ENCODE measurements at regions not wholly inside any gene's neighbourhood (a gene's known extent, or its start where the extent isn't known, plus 50 kb on each side); places are given as distances from the start of the nearest gene placed in this dataset.

- H3K4me1 Mint-ChIP-seq = no peaks in the 10 kb centered on the region
- Histone ChIP-seq H3K4me1 (ENCODE audit: control insufficient read depth, insufficient read depth, low read length) (no peaks in the 10 kb centered on the region), H3K27me3 (ENCODE audit: control insufficient read depth, insufficient read depth, low read length) (no peaks in the 10 kb centered on the region), H3K4me3 (ENCODE audit: low read length) (no peak overlapping the region), H3K9me3 (ENCODE audit: control insufficient read depth, insufficient read depth, low read length) (peaks cover 2% of the 10 kb centered on the region), H3K27ac (ENCODE audit: low read length) (no peak overlapping the region), H3K36me3 (ENCODE audit: control insufficient read depth, insufficient read depth, low read length) (no peaks in the 10 kb centered on the region)
- no peak overlapping the region for H3K27ac Mint-ChIP-seq
- H3K4me3 Mint-ChIP-seq = no peak overlapping the region
- intact Hi-C loops (cut with micrococcal nuclease) = no loop called here
- no peaks in the 10 kb centered on the region for H3K36me3 Mint-ChIP-seq
- DNase-seq (no peak), ATAC-seq (no peak)
- 72% methylated on average over 4 of the region's 4 CpGs for WGBS (ENCODE audit: insufficient coverage)
- peaks cover 0 to 6% of the 10 kb centered on the region in 2 donors for H3K27me3 Mint-ChIP-seq (ENCODE audit: low read depth in 2 of 2)
- peaks cover 3 to 8% of the 10 kb centered on the region in 2 donors for H3K9me3 Mint-ChIP-seq
- TF ChIP-seq, protein P1, sequence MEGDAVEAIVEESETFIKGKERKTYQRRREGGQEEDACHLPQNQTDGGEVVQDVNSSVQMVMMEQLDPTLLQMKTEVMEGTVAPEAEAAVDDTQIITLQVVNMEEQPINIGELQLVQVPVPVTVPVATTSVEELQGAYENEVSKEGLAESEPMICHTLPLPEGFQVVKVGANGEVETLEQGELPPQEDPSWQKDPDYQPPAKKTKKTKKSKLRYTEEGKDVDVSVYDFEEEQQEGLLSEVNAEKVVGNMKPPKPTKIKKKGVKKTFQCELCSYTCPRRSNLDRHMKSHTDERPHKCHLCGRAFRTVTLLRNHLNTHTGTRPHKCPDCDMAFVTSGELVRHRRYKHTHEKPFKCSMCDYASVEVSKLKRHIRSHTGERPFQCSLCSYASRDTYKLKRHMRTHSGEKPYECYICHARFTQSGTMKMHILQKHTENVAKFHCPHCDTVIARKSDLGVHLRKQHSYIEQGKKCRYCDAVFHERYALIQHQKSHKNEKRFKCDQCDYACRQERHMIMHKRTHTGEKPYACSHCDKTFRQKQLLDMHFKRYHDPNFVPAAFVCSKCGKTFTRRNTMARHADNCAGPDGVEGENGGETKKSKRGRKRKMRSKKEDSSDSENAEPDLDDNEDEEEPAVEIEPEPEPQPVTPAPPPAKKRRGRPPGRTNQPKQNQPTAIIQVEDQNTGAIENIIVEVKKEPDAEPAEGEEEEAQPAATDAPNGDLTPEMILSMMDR (IDR thresholded peaks at IDR 0.05) = no peak
Observed at GRCh38 chr12:114253976-114254778, 151.8 kb downstream of the TBX5 start.

DNA sequence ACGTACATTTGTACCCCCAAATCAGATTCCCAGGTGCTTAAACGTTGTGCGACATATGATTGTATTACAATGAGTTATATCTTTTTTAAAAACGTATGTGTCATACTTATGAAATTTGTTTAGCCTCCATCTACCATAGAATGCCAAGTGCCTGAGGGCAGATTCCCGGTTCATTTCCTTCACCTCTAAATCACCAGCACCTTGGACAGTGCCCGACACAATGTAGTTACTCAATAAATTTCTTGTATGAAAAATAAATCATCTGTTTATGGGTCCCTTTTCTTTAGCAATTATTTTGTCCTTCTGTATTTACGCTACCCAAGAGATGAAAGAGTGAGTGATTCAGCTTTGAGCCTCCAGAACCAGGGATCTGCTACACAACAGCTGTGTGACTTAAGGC, 157.4 kb downstream of the TBX5 start:
- DNase-seq (no peak), ATAC-seq (no peak)
- Histone ChIP-seq H3K36me3 (ENCODE audit: control insufficient read depth, insufficient read depth, low read length) (no peaks in the 10 kb centered on the region), H3K27ac (ENCODE audit: low read length) (no peak overlapping the region), H3K4me3 (ENCODE audit: low read length) (no peak overlapping the region), H3K27me3 (ENCODE audit: control insufficient read depth, insufficient read depth, low read length) (no peaks in the 10 kb centered on the region), H3K9me3 (ENCODE audit: control insufficient read depth, insufficient read depth, low read length) (no peaks in the 10 kb centered on the region), H3K4me1 (ENCODE audit: control insufficient read depth, insufficient read depth, low read length) (no peaks in the 10 kb centered on the region)
- no peak overlapping the region for H3K27ac Mint-ChIP-seq
- WGBS (ENCODE audit: insufficient coverage) = 76% methylated on average over 6 of the region's 7 CpGs
- no peaks in the 10 kb centered on the region for H3K4me1 Mint-ChIP-seq
- H3K36me3 Mint-ChIP-seq = no peaks in the 10 kb centered on the region
- H3K27me3 Mint-ChIP-seq (ENCODE audit: low read depth in 2 of 2) = peaks cover 0 to 3% of the 10 kb centered on the region in 2 donors
- TF ChIP-seq, protein P1 (IDR thresholded peaks at IDR 0.05) = no peak
- H3K4me3 Mint-ChIP-seq = no peak overlapping the region
- intact Hi-C loops (cut with micrococcal nuclease) = no loop called here
- peaks cover 4 to 9% of the 10 kb centered on the region in 2 donors for H3K9me3 Mint-ChIP-seq

- Mint-ChIP-seq H3K27me3 (ENCODE audit: low read depth in 2 of 2) (peaks cover 0 to 4% of the 10 kb centered on the region in 2 donors), H3K4me1 (no peaks in the 10 kb centered on the region), H3K27ac (no peak overlapping the region), H3K4me3 (no peak overlapping the region), H3K36me3 (no peaks in the 10 kb centered on the region), H3K9me3 (peaks cover 4 to 5% of the 10 kb centered on the region in 2 donors)
- H3K27me3 ChIP-seq (ENCODE audit: control insufficient read depth, insufficient read depth, low read length) = no peaks in the 10 kb centered on the region
- TF ChIP-seq, protein P1 (IDR thresholded peaks at IDR 0.05) = no peak
- no peak overlapping the region for H3K27ac ChIP-seq (ENCODE audit: low read length)
- DNase-seq (no peak), ATAC-seq (no peak)
- no peaks in the 10 kb centered on the region for H3K36me3 ChIP-seq (ENCODE audit: control insufficient read depth, insufficient read depth, low read length)
- H3K4me1 ChIP-seq (ENCODE audit: control insufficient read depth, insufficient read depth, low read length) = no peaks in the 10 kb centered on the region
- WGBS (ENCODE audit: insufficient coverage) = 43% methylated on average over 4 of the region's 4 CpGs
- H3K4me3 ChIP-seq (ENCODE audit: low read length) = no peak overlapping the region
- H3K9me3 ChIP-seq (ENCODE audit: control insufficient read depth, insufficient read depth, low read length) = peaks cover 4% of the 10 kb centered on the region
- intact Hi-C loops (cut with micrococcal nuclease) = no loop called here
Observed at GRCh38 chr12:114245555-114245954, 160.4 kb downstream of the TBX5 start.
